ENCODE measurements at regions not wholly inside any gene's neighbourhood (a gene's known extent, or its start where the extent isn't known, plus 50 kb on each side); places are given as distances from the start of the nearest gene placed in this dataset.
"Not testable (repeated sequence)": the region's sequence is repeated elsewhere in the genome, so short reads cannot be mapped to it uniquely, and the experiment has no call there.

DNA sequence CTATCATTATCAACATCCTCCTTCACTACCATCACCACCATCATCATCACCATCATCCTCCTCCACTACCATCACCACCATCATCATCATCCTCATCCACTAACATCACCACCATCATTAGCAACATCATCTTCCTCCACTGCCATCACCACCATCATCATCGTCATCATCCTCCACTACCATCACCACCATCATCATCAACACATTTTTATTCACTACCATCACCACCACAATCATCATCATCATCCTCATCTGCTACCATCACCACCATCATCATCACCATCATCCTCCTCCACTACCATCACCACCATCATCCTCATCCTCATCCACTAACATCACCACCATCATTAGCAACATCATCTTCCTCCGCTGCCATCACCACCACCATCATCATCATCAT, 639.2 kb upstream of the RBFOX1 start:
- not testable (repeated sequence) for H3K4me1 ChIP-seq (ENCODE audit: control insufficient read depth in 3 of 3, insufficient read depth in 3 of 3, low read length in 3 of 3); H3K36me3 ChIP-seq (ENCODE audit: control insufficient read depth in 3 of 3, insufficient read depth in 3 of 3, low read length in 3 of 3); H3K27ac ChIP-seq (ENCODE audit: low read depth, low read length); H3K27me3 ChIP-seq (ENCODE audit: control insufficient read depth in 3 of 3, insufficient read depth in 3 of 3, low read length in 3 of 3); H3K9ac ChIP-seq (ENCODE audit: low read depth in 1 of 3, low read length in 3 of 3); H3K4me3 ChIP-seq (ENCODE audit: low read length in 3 of 3); H3K9me3 ChIP-seq (ENCODE audit: control insufficient read depth in 3 of 3, low read length in 3 of 3)

DNA sequence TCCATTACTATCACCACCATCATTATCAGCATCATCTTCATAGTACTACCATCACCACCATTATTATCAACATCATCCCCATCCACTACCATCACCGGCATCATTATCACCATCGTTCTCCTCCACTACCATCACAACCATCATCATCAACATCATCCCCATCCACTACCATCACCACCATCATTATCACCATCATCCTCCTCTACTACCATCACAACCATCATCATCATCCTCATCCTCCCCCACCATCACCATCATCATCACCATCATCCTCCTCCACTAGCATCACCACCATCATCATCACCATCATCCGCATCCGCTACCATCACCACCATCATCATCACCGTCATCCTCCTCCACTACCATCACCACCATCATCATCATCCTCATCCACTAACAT, 639.8 kb upstream of the RBFOX1 start:
- H3K9ac ChIP-seq (ENCODE audit: low read depth in 1 of 3, low read length in 3 of 3), result no peak overlapping the region
- no peaks in the 10 kb centered on the region for H3K9me3 ChIP-seq (ENCODE audit: control insufficient read depth in 3 of 3, low read length in 3 of 3)
- no peaks in the 10 kb centered on the region for H3K27me3 ChIP-seq (ENCODE audit: control insufficient read depth in 3 of 3, insufficient read depth in 3 of 3, low read length in 3 of 3)

DNA sequence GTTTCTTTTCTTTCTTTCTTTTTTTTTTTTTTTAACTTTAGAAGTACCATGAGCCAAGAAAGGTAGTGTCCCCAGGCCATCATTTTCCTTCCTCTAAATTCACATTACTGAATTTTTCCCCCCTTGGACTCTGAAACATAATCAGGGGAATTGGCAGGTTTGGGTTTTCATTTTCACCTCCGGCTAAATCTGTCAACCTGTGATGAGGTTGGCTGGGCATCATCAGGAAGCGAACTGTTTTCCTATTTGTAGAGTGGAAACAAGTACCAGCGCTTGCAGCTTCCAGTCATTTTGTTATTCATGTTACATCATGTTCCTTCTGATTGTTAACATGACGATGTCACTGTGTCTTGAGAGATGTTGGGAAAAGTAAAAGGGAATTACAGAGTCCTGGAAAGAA, 641.9 kb upstream of the RBFOX1 start:
- H3K9me3 ChIP-seq (ENCODE audit: control insufficient read depth in 3 of 3, low read length in 3 of 3), result no peaks in the 10 kb centered on the region
- no peaks in the 10 kb centered on the region for H3K27me3 ChIP-seq (ENCODE audit: control insufficient read depth in 3 of 3, insufficient read depth in 3 of 3, low read length in 3 of 3)
- H3K9ac ChIP-seq (ENCODE audit: low read depth in 1 of 3, low read length in 3 of 3), result no peak overlapping the region
- H3K4me1 ChIP-seq (ENCODE audit: control insufficient read depth in 3 of 3, insufficient read depth in 3 of 3, low read length in 3 of 3), result no peaks in the 10 kb centered on the region
- H3K4me3 ChIP-seq (ENCODE audit: low read length in 3 of 3), result no peak overlapping the region
- no peak overlapping the region for H3K27ac ChIP-seq (ENCODE audit: low read depth, low read length)
- no peaks in the 10 kb centered on the region for H3K36me3 ChIP-seq (ENCODE audit: control insufficient read depth in 3 of 3, insufficient read depth in 3 of 3, low read length in 3 of 3)

More for the DNA sequence above, 639.8 kb upstream of the RBFOX1 start:
- H3K36me3 ChIP-seq (ENCODE audit: control insufficient read depth in 3 of 3, insufficient read depth in 3 of 3, low read length in 3 of 3), result no peaks in the 10 kb centered on the region
- H3K27ac ChIP-seq (ENCODE audit: low read depth, low read length), result no peak overlapping the region
- no peaks in the 10 kb centered on the region for H3K4me1 ChIP-seq (ENCODE audit: control insufficient read depth in 3 of 3, insufficient read depth in 3 of 3, low read length in 3 of 3)
- no peak overlapping the region for H3K4me3 ChIP-seq (ENCODE audit: low read length in 3 of 3)

DNA sequence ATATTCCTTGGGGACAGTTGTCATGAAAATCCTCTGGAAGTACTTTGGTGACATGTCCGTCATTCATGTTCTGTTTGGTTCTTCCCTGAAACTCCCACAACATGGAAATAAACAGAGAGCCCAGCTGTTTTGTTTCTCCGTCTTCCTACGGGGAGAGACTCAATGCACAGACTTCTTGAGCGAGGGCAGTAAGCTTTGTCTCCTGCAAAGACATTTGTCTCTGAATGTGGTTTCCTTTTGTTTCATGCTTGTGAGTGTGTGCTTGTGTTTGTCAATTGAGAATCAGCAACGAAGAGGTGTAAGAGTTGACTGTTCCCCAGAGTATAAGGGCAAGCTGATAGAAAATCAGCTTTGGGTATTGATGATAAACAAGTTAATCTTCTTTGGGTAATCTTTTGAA, 643.0 kb upstream of the RBFOX1 start:
- H3K27me3 ChIP-seq (ENCODE audit: control insufficient read depth in 3 of 3, insufficient read depth in 3 of 3, low read length in 3 of 3), result no peaks in the 10 kb centered on the region
- no peaks in the 10 kb centered on the region for H3K4me1 ChIP-seq (ENCODE audit: control insufficient read depth in 3 of 3, insufficient read depth in 3 of 3, low read length in 3 of 3)
- H3K9ac ChIP-seq (ENCODE audit: low read depth in 1 of 3, low read length in 3 of 3), result no peak overlapping the region
- no peaks in the 10 kb centered on the region for H3K36me3 ChIP-seq (ENCODE audit: control insufficient read depth in 3 of 3, insufficient read depth in 3 of 3, low read length in 3 of 3)
- H3K4me3 ChIP-seq (ENCODE audit: low read length in 3 of 3), result no peak overlapping the region
- H3K9me3 ChIP-seq (ENCODE audit: control insufficient read depth in 3 of 3, low read length in 3 of 3), result no peaks in the 10 kb centered on the region
- H3K27ac ChIP-seq (ENCODE audit: low read depth, low read length), result no peak overlapping the region

DNA sequence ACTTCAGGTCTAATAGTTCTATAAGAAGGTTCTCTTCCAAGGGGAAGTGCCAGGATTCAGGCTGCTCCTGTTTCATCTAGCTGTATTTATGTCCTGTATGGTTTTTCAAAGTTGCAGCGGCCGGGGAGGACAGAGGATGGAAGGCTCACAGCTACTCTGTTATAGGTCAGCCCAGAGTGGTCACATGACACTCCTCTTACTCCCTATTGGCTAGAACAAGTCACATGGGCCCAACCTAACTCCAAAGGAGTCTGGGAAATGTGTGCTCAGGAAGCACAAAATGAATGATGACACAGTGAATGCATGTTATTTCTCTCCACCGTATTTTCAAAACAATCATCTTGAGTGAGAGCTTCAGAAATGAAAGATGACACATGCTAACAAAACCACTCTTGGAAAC, 645.1 kb upstream of the RBFOX1 start:
- no peaks in the 10 kb centered on the region for H3K4me1 ChIP-seq (ENCODE audit: control insufficient read depth in 3 of 3, insufficient read depth in 3 of 3, low read length in 3 of 3)
- no peaks in the 10 kb centered on the region for H3K27me3 ChIP-seq (ENCODE audit: control insufficient read depth in 3 of 3, insufficient read depth in 3 of 3, low read length in 3 of 3)
- H3K9ac ChIP-seq (ENCODE audit: low read depth in 1 of 3, low read length in 3 of 3), result no peak overlapping the region
- H3K4me3 ChIP-seq (ENCODE audit: low read length in 3 of 3), result no peak overlapping the region
- H3K27ac ChIP-seq (ENCODE audit: low read depth, low read length), result no peak overlapping the region
- H3K36me3 ChIP-seq (ENCODE audit: control insufficient read depth in 3 of 3, insufficient read depth in 3 of 3, low read length in 3 of 3), result no peaks in the 10 kb centered on the region
- H3K9me3 ChIP-seq (ENCODE audit: control insufficient read depth in 3 of 3, low read length in 3 of 3), result peaks cover 0 to 2% (median 0%) of the 10 kb centered on the region in 3 donors

DNA sequence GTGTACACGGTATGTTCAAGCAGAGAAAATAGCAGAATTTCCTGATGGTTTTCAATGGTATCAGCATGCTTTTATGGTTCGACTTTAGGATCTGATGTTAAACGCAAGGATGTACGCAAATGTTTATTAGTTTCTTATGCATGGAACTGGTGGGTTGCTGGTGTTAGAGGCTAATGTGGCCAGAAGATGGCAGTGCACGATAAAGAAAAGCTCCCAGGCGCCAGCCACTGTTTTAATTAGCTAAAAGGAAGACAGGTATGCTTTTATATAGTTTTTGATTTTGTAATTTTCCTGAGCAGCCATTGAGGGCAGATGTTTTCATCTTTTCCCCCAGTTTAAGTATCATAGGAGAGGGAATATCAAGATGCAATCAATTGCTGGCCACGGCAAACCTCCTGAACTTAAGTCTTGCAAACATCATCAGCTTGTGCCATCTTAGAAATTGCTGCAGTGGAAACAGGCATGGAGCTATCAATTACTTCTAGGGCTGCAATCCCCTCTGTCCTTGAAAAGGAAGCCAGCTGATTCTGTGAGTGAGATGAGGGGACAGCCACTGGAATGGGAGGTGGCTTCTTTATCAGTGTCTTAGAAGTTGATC, 648.5 kb upstream of the RBFOX1 start:
- Histone ChIP-seq H3K4me1 (ENCODE audit: control insufficient read depth in 3 of 3, insufficient read depth in 3 of 3, low read length in 3 of 3) (no peaks in the 10 kb centered on the region), H3K27ac (ENCODE audit: low read depth, low read length) (no peak overlapping the region), H3K27me3 (ENCODE audit: control insufficient read depth in 3 of 3, insufficient read depth in 3 of 3, low read length in 3 of 3) (no peaks in the 10 kb centered on the region), H3K9ac (ENCODE audit: low read depth in 1 of 3, low read length in 3 of 3) (no peak overlapping the region), H3K4me3 (ENCODE audit: low read length in 3 of 3) (no peak overlapping the region), H3K9me3 (ENCODE audit: control insufficient read depth in 3 of 3, low read length in 3 of 3) (peaks cover 0 to 2% (median 0%) of the 10 kb centered on the region in 3 donors), H3K36me3 (ENCODE audit: control insufficient read depth in 3 of 3, insufficient read depth in 3 of 3, low read length in 3 of 3) (no peaks in the 10 kb centered on the region)

DNA sequence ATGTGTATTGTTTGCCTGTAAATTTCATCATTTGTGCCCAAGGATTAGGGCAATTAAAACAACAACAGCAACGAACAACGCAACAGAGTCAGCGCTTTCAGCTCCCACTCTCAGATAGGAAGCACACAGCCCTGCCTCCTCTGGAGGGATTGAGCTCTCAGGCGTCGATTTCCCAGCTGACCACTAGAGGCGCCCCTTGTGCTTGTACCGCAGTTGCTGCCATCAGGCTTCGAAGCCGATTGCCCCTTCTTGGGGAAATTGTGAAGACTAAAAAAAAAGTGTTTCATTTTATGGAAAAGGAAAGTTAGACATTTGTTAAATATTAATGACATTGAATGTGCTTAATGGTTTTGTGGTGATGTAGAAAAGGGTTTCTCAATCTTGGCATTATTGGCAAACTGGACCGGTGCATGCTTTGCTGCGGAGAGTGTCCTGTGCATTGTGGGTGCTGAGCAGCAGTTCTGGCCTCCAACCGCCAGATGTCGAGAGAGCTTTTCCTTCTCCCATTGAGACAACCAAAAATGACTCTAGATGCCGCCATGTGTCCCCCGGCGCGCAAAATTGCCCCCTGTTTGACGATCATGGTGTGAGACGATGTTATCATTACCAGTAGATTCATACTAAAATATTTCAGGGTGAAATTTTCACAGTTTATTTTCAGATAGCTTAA, 650.4 kb upstream of the RBFOX1 start:
- no peak overlapping the region for H3K9ac ChIP-seq (ENCODE audit: low read depth in 1 of 3, low read length in 3 of 3)
- no peaks in the 10 kb centered on the region for H3K27me3 ChIP-seq (ENCODE audit: control insufficient read depth in 3 of 3, insufficient read depth in 3 of 3, low read length in 3 of 3)
- H3K27ac ChIP-seq (ENCODE audit: low read depth, low read length), result no peak overlapping the region
- no peaks in the 10 kb centered on the region for H3K36me3 ChIP-seq (ENCODE audit: control insufficient read depth in 3 of 3, insufficient read depth in 3 of 3, low read length in 3 of 3)
- peaks cover 0 to 2% (median 0%) of the 10 kb centered on the region in 3 donors for H3K9me3 ChIP-seq (ENCODE audit: control insufficient read depth in 3 of 3, low read length in 3 of 3)
- H3K4me3 ChIP-seq (ENCODE audit: low read length in 3 of 3), result no peak overlapping the region
- H3K4me1 ChIP-seq (ENCODE audit: control insufficient read depth in 3 of 3, insufficient read depth in 3 of 3, low read length in 3 of 3), result no peaks in the 10 kb centered on the region

- Histone ChIP-seq H3K4me1 (ENCODE audit: control insufficient read depth in 3 of 3, insufficient read depth in 3 of 3, low read length in 3 of 3) (no peaks in the 10 kb centered on the region), H3K27me3 (ENCODE audit: control insufficient read depth in 3 of 3, insufficient read depth in 3 of 3, low read length in 3 of 3) (no peaks in the 10 kb centered on the region), H3K9me3 (ENCODE audit: control insufficient read depth in 3 of 3, low read length in 3 of 3) (peaks cover 0 to 2% (median 0%) of the 10 kb centered on the region in 3 donors), H3K27ac (ENCODE audit: low read depth, low read length) (no peak overlapping the region), H3K36me3 (ENCODE audit: control insufficient read depth in 3 of 3, insufficient read depth in 3 of 3, low read length in 3 of 3) (no peaks in the 10 kb centered on the region), H3K9ac (ENCODE audit: low read depth in 1 of 3, low read length in 3 of 3) (no peak overlapping the region), H3K4me3 (ENCODE audit: low read length in 3 of 3) (no peak overlapping the region)
Measured at GRCh38 chr16:6678586-6678985, 654.1 kb upstream of the RBFOX1 start.

GRCh38 chr16:6674071-6674470, 658.6 kb upstream of the RBFOX1 start:
- Histone ChIP-seq H3K27me3 (ENCODE audit: control insufficient read depth in 3 of 3, insufficient read depth in 3 of 3, low read length in 3 of 3) (no peaks in the 10 kb centered on the region), H3K4me1 (ENCODE audit: control insufficient read depth in 3 of 3, insufficient read depth in 3 of 3, low read length in 3 of 3) (no peaks in the 10 kb centered on the region)

DNA sequence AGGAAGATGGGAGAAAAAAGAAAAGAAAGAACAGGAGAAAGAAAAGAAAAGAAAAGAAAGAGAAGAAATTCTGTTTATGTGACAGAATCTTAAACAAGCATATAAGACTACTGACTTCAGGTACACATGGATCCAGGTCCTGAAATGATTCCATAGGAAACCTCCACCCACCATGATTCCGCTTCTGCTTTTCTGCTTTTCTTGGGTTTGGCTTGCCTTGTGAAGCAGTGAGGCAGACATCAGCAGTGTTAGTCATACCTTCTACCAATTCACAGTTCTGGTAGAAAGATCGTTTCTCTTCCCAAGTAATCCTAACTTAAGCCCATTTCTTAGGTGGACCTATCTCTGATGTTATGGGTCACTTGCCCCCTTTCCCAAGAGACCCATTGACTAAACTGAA, 660.1 kb upstream of the RBFOX1 start:
- Histone ChIP-seq H3K9me3 (ENCODE audit: control insufficient read depth in 3 of 3, low read length in 3 of 3) (no peaks in the 10 kb centered on the region), H3K4me3 (ENCODE audit: low read length in 3 of 3) (no peak overlapping the region), H3K27me3 (ENCODE audit: control insufficient read depth in 3 of 3, insufficient read depth in 3 of 3, low read length in 3 of 3) (no peaks in the 10 kb centered on the region), H3K27ac (ENCODE audit: low read depth, low read length) (no peak overlapping the region), H3K4me1 (ENCODE audit: control insufficient read depth in 3 of 3, insufficient read depth in 3 of 3, low read length in 3 of 3) (no peaks in the 10 kb centered on the region), H3K36me3 (ENCODE audit: control insufficient read depth in 3 of 3, insufficient read depth in 3 of 3, low read length in 3 of 3) (no peaks in the 10 kb centered on the region), H3K9ac (ENCODE audit: low read depth in 1 of 3, low read length in 3 of 3) (no peak overlapping the region)

More at GRCh38 chr16:6674071-6674470, 658.6 kb upstream of the RBFOX1 start:
- no peak overlapping the region for H3K4me3 ChIP-seq (ENCODE audit: low read length in 3 of 3)
- no peaks in the 10 kb centered on the region for H3K9me3 ChIP-seq (ENCODE audit: control insufficient read depth in 3 of 3, low read length in 3 of 3)
- H3K36me3 ChIP-seq (ENCODE audit: control insufficient read depth in 3 of 3, insufficient read depth in 3 of 3, low read length in 3 of 3), result no peaks in the 10 kb centered on the region
- H3K9ac ChIP-seq (ENCODE audit: low read depth in 1 of 3, low read length in 3 of 3), result no peak overlapping the region
- H3K27ac ChIP-seq (ENCODE audit: low read depth, low read length), result no peak overlapping the region
